A673 (cell line): ENCODE measurements at regions not wholly inside any gene's neighbourhood (a gene's known extent, or its start where the extent isn't known, plus 50 kb on each side); places are given as distances from the start of the nearest gene placed in this dataset.

Source experiments
- BruUV-seq: library from RNA; stranded (reverse); fragments of 400-500 nt; replicated peaks from 2 replicates; lab custom pipeline; 2021; lab: Mats Ljungman, UMichigan
- CTCF ChIA-PET: fragments of 300-600 bp; sonication (Branson Sonifier 250); formaldehyde crosslinking; loops from one replicate; lab custom pipeline; 2022; ENCODE audit warnings: antibody characterized with exemption; lab: Charles Lee
- POLR2A ChIA-PET: fragments of 300-600 bp; sonication (Branson Sonifier 250); formaldehyde crosslinking; loops from one replicate; lab custom pipeline; 2022; ENCODE audit warnings: antibody characterized with exemption; ENCODE audit not compliant: low non-redundant PET; lab: Charles Lee
- DNase-seq: peaks from one replicate; pipeline ENCODE4 v3.0.0-alpha.2; 2015; ENCODE audit warnings: low spot score
- H3K27ac ChIP-seq: fragments of 200-600 bp; sonication (generic); 2 replicates; pipeline ENCODE4 v1.5.1; 2016; ENCODE audit warnings: mixed run types, low read depth, mild to moderate bottlenecking, mixed read lengths, antibody characterized with exemption, low read length; ENCODE audit not compliant: poor library complexity, severe bottlenecking
- H3K27me3 ChIP-seq: fragments of 200-600 bp; sonication (generic); replicated peaks from 2 replicates; pipeline ENCODE4 v1.6.1; 2017; ENCODE audit warnings: mixed run types, low read depth, mild to moderate bottlenecking, mixed read lengths, antibody characterized with exemption, low read length; ENCODE audit not compliant: insufficient read depth, poor library complexity
- H3K36me3 ChIP-seq: fragments of 200-600 bp; sonication (generic); 2 replicates; pipeline ENCODE4 v1.6.1; 2016; ENCODE audit warnings: mixed run types, mild to moderate bottlenecking, mixed read lengths, antibody characterized with exemption, low read length; ENCODE audit not compliant: insufficient read depth, poor library complexity, severe bottlenecking
- H3K4me1 ChIP-seq: fragments of 200-600 bp; sonication (generic); 2 replicates; pipeline ENCODE4 v1.6.1; 2017; ENCODE audit warnings: mixed run types, mild to moderate bottlenecking, mixed read lengths, antibody characterized with exemption, low read length; ENCODE audit not compliant: insufficient read depth, poor library complexity, severe bottlenecking
- H3K4me3 ChIP-seq: fragments of 200-600 bp; sonication (generic); 2 replicates; pipeline ENCODE4 v1.5.1; 2016; ENCODE audit warnings: low read depth, mixed run types, mild to moderate bottlenecking, mixed read lengths, low read length; ENCODE audit not compliant: poor library complexity, severe bottlenecking
- H3K9me3 ChIP-seq: fragments of 200-600 bp; sonication (generic); 2 replicates; pipeline ENCODE4 v1.6.1; 2016; ENCODE audit warnings: mixed run types, low read depth, mild to moderate bottlenecking, mixed read lengths, antibody characterized with exemption, low read length; ENCODE audit not compliant: poor library complexity, severe bottlenecking
- CTCF ChIP-seq: fragments of 300-800, 200-600 bp; sonication (generic); conservative IDR thresholded peaks from 2 replicates; pipeline ENCODE4 v1.5.1; 2017; ENCODE audit warnings: low read depth, mild to moderate bottlenecking, antibody characterized with exemption, low read length, moderate library complexity, mixed read lengths
- EZH2 ChIP-seq: fragments of 200-600 bp; sonication (generic); IDR thresholded peaks from 2 replicates; pipeline ENCODE4 v1.6.1; 2017; ENCODE audit warnings: borderline replicate concordance, low read depth, mild to moderate bottlenecking, mixed read lengths, antibody characterized with exemption, low read length; ENCODE audit not compliant: poor library complexity, severe bottlenecking
- intact Hi-C: fragments of 100-400 bp; cut with micrococcal nuclease; formaldehyde crosslinking; loops from one replicate; pipeline ENCODE4 v1.10.0; 2022; ENCODE audit not compliant: unreplicated experiment

GRCh38 chr13:105514401-105514800, 1021.1 kb downstream of the EFNB2 start:
- Histone ChIP-seq H3K4me1 (no peaks in the 10 kb centered on the region), H3K4me3 (no peak overlapping the region), H3K36me3 (no peaks in the 10 kb centered on the region), H3K27ac (no peak overlapping the region), H3K9me3 (no peaks in the 10 kb centered on the region), H3K27me3 (no peaks in the 10 kb centered on the region)
- ChIA-PET CTCF (no interaction called here), POLR2A (no interaction called here)
- intact Hi-C loops = no loop called here
- BruUV-seq = no TSS peak
- no peak for DNase-seq
- TF ChIP-seq EZH2 (no peak), CTCF (no peak)

- ChIA-PET CTCF (no interaction called here), POLR2A (no interaction called here)
- TF ChIP-seq EZH2 (no peak), CTCF (no peak)
- H3K4me1 ChIP-seq = no peaks in the 10 kb centered on the region
- no peak overlapping the region for H3K4me3 ChIP-seq
- H3K27me3 ChIP-seq = no peaks in the 10 kb centered on the region
- no peak overlapping the region for H3K27ac ChIP-seq
- H3K9me3 ChIP-seq = no peaks in the 10 kb centered on the region
- intact Hi-C loops = no loop called here
- H3K36me3 ChIP-seq = no peaks in the 10 kb centered on the region
- no peak for DNase-seq
- BruUV-seq = no TSS peak
Measured at GRCh38 chr13:105513448-105513847, 1022.0 kb downstream of the EFNB2 start.

GRCh38 chr13:105509981-105510762, 1025.3 kb downstream of the EFNB2 start:
- Histone ChIP-seq H3K4me1 (no peaks in the 10 kb centered on the region), H3K27me3 (no peaks in the 10 kb centered on the region), H3K27ac (no peak overlapping the region), H3K4me3 (no peak overlapping the region), H3K36me3 (no peaks in the 10 kb centered on the region), H3K9me3 (no peaks in the 10 kb centered on the region)
- no TSS peak for BruUV-seq
- TF ChIP-seq CTCF (no peak), EZH2 (no peak)
- intact Hi-C loops = no loop called here
- DNase-seq = no peak
- CTCF ChIA-PET = no interaction called here
- POLR2A ChIA-PET = no interaction called here
